SKM-1 treated with dmso at 0.1 percent for 144 hours (cell line): ENCODE measurements at regions not wholly inside any gene's neighbourhood (a gene's known extent, or its start where the extent isn't known, plus 50 kb on each side); places are given as distances from the start of the nearest gene placed in this dataset.

Experiments used
- DNase-seq: peaks from one replicate; lab custom pipeline; 2025; ENCODE audit not compliant: unreplicated experiment; lab: John Stamatoyannopoulos, UW

DNA sequence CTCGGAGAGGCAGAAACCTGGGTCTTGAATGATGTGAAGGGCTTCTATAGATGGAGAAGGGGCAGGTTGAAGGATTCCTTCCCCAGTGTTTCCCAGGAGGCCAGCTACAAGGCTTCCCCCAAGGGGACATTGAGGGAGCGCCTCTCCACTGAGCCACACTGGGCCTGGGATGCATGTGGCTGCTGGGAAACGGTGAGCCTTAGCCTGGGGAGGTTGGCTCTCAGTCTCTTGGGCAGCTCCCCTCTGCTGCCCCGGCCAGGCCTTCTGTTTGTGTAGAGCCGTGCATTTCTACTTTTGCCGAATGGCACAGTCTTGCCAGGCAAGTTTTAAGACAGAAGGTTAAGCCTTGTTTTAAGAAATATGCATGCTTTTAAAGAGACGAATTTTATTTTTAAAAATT, 254.4 kb upstream of the POU3F1 start:
- no peak for DNase-seq

DNA sequence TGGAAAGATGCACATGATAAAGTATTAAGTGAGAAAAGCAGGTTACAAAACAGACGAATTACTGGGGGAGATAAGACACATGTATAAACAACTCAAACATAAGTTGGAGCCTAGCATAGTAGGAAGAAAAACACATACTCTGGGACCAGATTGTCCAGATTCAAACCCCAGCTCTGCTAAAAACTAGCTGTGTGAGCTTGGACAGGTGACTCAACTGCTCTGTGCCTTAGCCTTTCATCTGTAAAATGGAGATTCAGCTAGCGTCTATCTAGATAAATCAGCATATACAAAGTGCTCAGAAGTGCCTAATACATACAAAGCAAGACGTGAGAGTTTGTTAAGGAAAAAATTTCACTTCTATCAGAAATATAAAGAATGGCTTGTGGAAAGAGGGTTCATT, 254.0 kb upstream of the POU3F1 start:
- DNase-seq, result no peak

GRCh38 chr1:38297842-38298241, 251.2 kb upstream of the POU3F1 start:
- DNase-seq, result no peak

DNA sequence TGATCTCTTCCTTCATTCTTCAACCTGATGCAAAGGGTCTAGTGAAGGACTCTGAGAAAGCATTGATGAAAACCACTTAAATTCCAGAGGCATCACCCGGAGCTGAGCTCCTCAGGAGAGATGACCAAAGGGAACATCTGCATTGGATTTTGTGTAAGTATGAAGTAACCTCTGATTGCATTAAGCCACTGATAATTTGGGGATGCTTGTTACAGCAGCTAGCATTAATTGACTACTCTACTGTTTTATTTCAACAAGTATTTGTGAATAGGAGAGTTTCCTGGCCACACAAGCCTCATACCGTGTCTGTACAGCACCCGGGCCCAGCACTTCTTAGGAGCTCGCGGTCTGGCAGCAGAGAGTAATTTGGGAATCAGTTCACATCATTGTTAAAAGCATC, 250.7 kb upstream of the POU3F1 start:
- DNase-seq, result no peak

- no peak for DNase-seq
Measured at GRCh38 chr1:38296047-38296446, 249.5 kb upstream of the POU3F1 start.

- no peak for DNase-seq
Measured at GRCh38 chr1:38293567-38293966, 247.0 kb upstream of the POU3F1 start.

- DNase-seq, result no peak
Measured at GRCh38 chr1:38292969-38293368, 246.4 kb upstream of the POU3F1 start.

GRCh38 chr1:38291906-38292521, 245.4 kb upstream of the POU3F1 start:
- no peak for DNase-seq

DNA sequence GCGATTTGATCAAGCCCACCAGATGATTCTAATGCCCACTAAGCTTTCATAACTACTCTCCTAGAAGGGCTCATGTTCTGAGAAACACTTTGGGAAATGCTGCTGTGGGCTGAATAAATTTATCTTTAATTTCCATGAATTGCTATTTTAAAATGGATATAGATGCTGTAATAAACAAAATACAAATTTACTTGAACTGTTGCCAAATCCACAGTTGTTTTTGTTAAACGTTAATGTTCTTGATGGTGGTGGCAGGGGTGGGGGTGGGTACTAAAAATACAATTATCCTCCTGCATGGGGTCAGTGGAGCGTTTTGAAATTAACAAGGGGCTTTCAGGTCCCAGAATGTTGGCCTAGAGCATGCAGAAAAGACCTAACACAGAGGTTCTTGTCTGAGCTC, 244.7 kb upstream of the POU3F1 start:
- no peak for DNase-seq

- DNase-seq, result no peak
Measured at GRCh38 chr1:38289034-38289433, 242.4 kb upstream of the POU3F1 start.

DNA sequence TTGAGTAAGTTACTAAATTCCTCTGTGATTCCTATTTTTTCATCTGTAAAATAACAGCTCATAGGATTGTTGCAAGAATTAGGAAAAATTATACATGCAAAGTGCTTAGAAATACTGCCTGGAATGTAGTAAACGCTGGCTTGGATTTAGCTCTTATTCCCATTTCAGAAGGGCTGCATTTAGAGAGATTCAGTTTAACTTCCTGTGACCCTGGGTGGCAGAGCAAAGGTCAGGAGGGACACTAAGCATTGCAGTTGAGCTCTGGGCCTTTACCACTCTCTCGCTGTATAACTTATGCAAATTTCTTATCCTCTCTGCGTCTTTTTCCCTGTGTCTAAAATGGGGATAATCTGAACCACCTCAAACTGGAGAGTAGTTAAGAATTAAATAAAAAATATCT, 241.0 kb upstream of the POU3F1 start:
- no peak for DNase-seq

GRCh38 chr1:38287036-38287435, 240.4 kb upstream of the POU3F1 start:
- DNase-seq, result no peak

- DNase-seq, result no peak
Measured at GRCh38 chr1:38285807-38286530, 239.4 kb upstream of the POU3F1 start.

GRCh38 chr1:38284953-38285352, 238.4 kb upstream of the POU3F1 start:
- DNase-seq, result no peak

DNA sequence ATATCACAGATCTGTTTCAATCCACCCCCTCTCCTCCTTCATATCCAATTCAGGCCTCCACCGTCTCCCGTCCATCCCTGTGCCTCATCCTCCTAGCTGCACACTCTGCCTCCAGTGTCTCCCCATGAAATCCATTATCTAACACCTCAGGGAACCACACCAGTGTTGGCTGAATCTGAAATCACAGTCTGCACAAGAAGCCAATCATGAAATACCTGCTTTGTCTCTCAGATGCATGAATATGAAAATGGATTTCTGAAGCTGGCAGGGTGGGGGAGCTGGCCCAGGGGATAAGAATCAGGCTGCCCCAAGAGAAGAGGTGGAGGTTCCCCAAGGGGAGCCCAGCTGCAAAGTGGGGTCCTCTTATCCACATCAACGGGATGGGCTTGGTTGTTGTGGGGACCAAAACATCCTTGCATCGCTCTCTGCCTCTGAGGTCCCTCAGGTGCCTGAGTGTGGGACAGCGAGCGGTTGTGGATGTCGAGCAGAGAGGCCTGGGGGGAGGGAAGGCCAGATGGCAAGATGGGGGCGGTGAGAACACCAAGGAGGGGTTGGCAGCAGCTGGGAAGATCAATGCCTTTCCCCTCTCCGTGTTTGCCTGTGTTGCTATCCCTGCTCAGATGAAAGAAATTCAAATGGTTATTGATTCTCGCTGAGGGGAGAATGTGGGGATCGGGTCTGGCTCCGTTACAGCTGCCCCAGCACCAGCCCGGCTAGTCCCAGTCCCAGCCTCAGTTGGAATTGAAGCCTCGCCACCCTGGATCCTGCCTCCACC, 237.3 kb upstream of the POU3F1 start:
- DNase-seq, result no peak

DNA sequence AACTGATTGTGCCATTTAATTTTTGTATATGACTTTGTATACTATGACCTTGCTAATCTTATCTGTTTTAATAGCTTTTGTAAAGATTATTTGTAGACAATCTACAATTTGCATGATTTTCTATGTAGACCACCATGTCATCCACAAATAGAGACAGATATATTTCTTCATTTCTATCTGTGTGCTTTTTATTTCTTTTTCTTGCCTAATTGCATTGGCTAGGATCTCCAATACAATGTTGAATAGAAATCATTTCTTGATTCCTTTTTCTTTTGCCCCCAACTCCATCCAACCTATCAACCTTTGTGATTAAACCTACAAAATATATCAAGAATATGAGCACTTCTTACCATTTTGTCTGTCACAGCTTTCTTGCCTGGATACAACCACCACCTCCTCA, 232.6 kb upstream of the POU3F1 start:
- DNase-seq, result no peak

GRCh38 chr1:38277646-38278045, 231.1 kb upstream of the POU3F1 start:
- DNase-seq, result no peak

- DNase-seq, result no peak
Measured at GRCh38 chr1:38275960-38276359, 229.4 kb upstream of the POU3F1 start.

- no peak for DNase-seq
Measured at GRCh38 chr1:38274974-38275373, 228.4 kb upstream of the POU3F1 start.

- no peak for DNase-seq
Measured at GRCh38 chr1:38273196-38273804, 226.7 kb upstream of the POU3F1 start.

DNA sequence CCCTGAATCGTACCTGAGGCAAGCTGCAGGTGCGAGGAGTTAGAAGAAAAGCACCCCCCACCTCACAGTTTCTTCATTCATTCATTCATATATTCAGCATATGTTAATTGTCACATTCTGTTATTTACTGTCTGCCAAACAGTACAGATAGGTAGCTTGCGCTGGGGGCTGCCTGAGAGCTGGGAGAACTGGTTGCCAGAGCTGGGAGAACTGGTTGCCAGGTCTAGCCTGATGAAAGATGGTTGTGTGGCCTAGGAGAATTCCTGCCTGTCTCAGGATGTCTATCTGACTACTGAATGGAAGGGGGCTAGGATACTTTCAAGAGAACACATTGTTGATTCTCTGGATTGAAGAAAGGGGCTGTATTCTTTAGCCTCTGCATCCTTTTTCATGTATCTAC, 225.9 kb upstream of the POU3F1 start:
- no peak for DNase-seq
